GM18951 (cell line): ENCODE measurements at regions not wholly inside any gene's neighbourhood (a gene's known extent, or its start where the extent isn't known, plus 50 kb on each side); places are given as distances from the start of the nearest gene placed in this dataset.

ENCODE experiments used
- POLR2A ChIP-seq: IDR thresholded peaks from 4 replicates; pipeline ENCODE4 v1.6.1; 2011; ENCODE audit warnings: mild to moderate bottlenecking; ENCODE audit not compliant: insufficient read length, insufficient read depth; ENCODE audit errors: extremely low read depth
- in situ Hi-C: fragments of 300-500 bp; cut with MboI; formaldehyde crosslinking; loops from one replicate; pipeline ENCODE4 v1.12.0; 2022; ENCODE audit warnings: low sequenced_read_pairs, mixed read lengths, inconsistent platforms; ENCODE audit not compliant: unreplicated experiment

DNA sequence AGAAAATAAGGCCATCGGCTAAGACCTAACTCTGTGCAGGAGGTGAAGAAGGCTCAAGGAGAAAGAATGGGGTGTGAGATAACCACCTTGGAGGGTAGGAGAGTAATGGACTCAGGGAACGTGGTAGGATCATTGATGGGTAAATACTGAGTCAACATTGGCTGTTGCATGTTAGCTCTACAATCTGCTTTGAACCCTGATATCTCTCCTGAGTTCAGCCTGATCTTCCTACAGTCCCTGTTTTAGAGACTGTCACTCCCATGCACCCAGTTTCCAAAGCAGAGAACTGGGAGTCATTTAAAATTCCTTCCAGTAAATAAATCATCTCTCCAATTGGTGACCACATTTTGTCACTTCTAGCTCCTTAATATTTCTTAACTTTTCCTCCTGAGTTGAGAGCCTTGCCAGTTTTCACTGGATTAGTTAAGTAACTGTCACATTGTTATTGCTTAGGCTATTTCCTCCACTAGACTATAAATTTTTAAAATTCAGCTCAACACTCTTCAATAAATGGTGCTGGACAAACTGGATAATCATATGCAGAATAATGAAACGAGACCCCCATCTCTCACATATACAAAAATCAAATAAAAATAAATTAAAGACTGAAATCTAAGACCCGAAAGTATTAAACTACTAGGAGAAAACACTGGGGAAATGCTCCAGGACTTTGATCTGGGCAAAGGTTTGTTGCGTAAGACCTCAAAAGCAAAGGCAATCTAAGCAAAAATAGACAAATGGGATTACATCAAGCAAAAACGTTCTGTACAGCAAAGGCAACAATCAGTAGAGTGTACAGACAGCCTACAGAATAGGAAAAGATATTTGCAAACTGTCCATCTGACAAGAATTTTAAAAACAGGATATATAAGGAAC, 138.9 kb upstream of the TMEM170B start:
- in situ Hi-C loops: no loop called here
- no peak for TF ChIP-seq POLR2A

DNA sequence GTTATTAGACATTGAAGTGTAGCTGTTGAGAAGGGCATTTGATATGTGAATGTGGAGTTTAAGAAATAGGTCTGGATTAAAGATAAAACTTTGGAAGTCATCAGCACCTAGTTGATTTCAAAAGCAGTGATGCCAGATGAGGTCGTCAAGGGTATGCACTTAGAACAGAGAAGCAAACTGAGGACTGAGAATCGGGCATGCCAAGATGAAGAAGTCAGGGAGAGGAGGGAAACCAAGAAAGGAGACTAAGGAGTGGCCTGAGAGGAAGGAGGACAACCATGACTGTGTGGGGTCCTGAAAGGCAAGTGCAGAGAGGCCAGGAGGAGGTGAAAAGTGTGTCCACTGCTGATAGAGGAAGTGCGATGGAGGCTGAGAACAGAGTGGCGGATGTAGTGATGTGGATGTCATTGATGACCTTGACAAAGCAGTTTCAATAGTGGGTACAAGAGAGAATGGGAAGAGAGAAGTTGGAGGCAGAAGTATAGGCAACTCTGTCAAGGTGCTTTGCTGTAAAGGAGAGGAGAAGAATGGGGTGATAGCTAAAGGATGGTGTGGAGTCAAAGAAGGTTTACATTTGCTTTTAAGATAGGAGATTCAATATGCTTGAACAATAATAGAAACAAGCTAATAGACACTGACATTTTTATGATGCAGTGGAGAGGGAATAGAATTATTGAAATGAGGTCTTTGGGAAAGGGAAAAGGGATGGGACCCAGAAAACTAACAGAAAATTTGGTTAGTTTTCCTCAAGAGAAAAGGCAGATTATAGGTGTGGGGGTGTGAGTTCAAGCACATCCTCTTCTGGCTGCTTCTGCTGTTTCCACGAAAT, 139.7 kb upstream of the TMEM170B start:
- in situ Hi-C loops: no loop called here
- no peak for TF ChIP-seq POLR2A

GRCh38 chr6:11396860-11397259, 140.7 kb upstream of the TMEM170B start:
- in situ Hi-C loops: no loop called here
- TF ChIP-seq POLR2A: no peak

DNA sequence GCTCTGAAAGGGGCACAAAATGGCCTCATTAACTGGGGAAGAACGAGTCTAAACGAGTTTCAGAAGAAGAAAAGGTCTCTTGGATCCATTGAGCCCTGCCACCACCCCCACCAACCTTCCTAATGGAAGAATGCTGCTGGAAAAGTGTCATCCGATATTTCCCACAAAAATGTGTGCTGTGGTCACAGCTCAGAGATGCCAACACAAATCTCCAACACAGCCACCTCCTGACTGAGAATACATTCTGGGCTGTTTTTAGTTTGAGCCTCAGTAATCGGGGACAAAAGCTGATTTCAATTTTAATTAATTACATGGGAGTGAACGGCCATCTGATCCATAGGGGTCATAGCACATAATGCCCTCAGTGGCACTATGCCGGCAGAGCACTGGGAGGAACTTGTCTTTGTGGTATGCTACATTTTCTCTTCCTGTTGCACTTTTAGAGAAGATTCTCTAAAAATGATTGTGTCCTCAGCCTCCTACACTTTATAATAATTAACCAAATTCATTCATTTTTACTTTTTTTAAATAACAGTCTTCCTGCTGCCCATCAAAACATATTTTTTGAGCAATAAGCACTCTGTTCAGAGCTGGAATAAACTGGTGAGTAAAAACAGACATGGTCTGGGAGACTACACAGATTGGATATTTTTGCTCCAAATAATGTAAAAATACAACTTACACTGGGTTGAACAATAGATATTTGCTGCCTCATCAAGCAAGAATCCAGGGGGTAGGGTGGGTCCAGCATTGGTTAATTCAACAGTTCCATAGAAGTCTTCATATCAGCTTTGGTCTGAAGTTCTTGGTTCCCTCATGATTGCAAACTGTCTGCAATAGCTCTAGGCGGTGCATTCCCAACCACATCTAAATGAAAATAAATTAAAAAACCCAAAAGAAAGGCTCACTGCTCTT, 143.6 kb upstream of the TMEM170B start:
- in situ Hi-C loops: no loop called here
- TF ChIP-seq POLR2A: no peak

GRCh38 chr6:11392778-11393507, 144.6 kb upstream of the TMEM170B start:
- no peak for TF ChIP-seq POLR2A

GRCh38 chr6:11391934-11392777, 145.4 kb upstream of the TMEM170B start:
- in situ Hi-C loops: no loop called here
- no peak for TF ChIP-seq POLR2A

More at GRCh38 chr6:11392778-11393507, 144.6 kb upstream of the TMEM170B start:
- in situ Hi-C loops: no loop called here

DNA sequence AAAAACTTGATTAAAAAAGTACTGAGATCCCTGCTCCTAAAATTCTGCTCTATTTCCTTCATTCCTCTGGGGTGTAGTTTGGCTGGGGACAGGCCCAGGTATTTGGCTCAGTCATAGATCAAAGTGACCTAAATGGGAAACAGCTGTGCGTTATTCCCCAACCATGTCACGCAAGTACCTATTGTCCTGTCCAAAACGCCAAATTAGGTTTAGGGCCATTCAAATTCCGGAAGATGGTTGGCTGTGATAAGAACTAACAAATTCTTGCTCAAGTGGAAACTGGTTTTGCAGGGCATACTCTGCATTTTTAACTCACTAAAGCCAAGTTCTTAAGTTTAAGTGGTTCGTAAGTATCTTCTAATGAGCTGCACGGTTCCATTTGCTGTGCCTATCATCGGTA, 147.6 kb upstream of the TMEM170B start:
- TF ChIP-seq POLR2A: no peak
- in situ Hi-C loops: no loop called here

DNA sequence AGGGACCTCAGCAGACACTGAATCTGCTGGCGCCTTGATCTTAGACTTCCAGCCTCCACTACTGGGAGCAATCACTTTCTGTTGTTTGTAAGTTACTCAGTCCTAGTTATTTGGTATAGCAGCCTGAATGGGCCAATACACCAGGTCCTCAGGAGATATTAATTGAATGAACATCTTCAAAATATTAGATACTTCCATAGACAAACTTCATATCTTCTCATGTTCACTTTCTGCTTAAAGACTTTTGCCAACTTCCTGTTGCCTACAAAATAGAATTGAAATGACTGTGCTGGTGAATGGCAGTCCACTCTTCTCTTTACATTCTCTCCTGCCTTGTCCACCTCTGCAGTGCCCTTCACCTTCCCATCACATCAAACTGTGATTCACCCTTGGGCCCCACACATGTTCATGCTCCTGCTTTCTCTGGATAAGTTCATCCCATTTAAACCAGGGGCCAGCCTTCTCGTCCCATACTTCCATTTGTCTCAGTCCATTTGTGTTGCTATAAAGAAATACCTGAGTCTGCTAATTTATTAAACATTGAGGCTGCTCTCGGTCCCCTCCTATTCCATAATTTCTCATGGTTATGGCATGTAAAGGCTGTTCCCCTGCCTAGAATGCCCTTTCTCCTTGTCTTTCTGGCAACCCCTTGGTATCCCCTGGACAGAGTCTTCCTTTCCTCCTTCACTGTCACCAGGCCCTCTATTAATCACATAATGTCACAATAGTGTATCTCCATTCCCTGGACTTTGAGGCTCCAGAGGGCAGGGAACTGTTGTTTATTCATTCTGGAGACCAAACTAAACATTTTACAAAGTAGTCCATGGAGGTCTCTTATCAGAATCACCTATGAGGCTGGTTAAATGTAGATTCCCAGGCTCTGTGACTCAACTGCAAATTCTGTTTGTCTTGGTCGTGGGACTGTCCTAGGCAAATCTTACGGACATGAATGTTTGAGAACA, 148.3 kb upstream of the TMEM170B start:
- in situ Hi-C loops: no loop called here
- TF ChIP-seq POLR2A: no peak

DNA sequence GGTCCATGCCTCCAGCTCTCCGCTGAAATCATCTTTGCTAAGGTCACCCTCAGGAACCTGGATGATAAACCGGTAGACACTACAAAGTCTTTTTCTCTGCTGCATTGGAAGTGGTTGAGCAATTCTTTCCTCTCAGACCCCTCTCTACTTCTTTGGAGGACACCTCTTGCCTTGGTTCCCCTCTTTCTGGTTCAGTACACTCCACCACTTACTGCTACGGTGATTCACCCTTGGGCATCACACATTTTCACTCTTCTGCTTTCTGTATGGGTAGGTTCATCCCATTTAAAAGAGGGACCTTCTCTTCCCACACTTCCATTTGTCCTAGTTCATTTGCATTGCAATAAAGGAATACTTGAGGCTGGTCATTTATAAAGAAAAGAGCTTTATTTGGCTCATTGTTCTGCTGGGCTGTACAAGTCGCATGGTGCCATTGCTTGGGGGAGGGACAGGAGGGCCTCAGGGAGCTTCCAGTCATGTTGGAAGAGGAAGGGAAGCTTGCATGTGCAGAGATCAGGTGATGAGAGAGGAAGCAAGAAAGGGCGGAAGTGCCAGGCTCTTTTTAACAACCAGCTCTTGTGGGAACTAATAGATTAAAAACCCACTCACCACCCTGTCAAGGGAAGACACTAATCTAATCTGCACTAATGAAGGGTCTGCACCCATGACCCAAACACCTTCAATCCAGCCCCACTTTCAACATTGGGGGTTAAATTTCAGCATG, 149.7 kb upstream of the TMEM170B start:
- in situ Hi-C loops: no loop called here
- TF ChIP-seq POLR2A: no peak

- in situ Hi-C loops: no loop called here
- no peak for TF ChIP-seq POLR2A
These were observed 150.8 kb upstream of the TMEM170B start for GRCh38 chr6:11386726-11387125.
